Karpas-422 (cell line): ENCODE measurements at regions not wholly inside any gene's neighbourhood (a gene's known extent, or its start where the extent isn't known, plus 50 kb on each side); places are given as distances from the start of the nearest gene placed in this dataset.

Experiments used
- DNase-seq: peaks from one replicate; pipeline ENCODE4 v3.0.0-alpha.2; 2015
- H2AFZ ChIP-seq: fragments of 200-600 bp; sonication (generic); 2 replicates; pipeline ENCODE4 v1.6.1; 2014; ENCODE audit warnings: antibody characterized with exemption, low read length, mixed read lengths
- H3K27ac ChIP-seq: fragments of 200-600 bp; sonication (generic); 2 replicates; pipeline ENCODE4 v1.5.1; 2014; ENCODE audit warnings: mild to moderate bottlenecking, low read length, moderate library complexity
- H3K27me3 ChIP-seq: fragments of 200-600 bp; sonication (generic); 2 replicates; pipeline ENCODE4 v1.6.1; 2014; ENCODE audit warnings: low read length, mixed read lengths
- H3K36me3 ChIP-seq: fragments of 200-600 bp; sonication (generic); 2 replicates; pipeline ENCODE4 v1.6.1; 2014; ENCODE audit warnings: low read length, mixed read lengths; ENCODE audit not compliant: insufficient read depth
- H3K4me1 ChIP-seq: fragments of 200-600 bp; sonication (generic); 2 replicates; pipeline ENCODE4 v1.6.1; 2014; ENCODE audit warnings: mild to moderate bottlenecking, low read length, mixed read lengths
- H3K4me2 ChIP-seq: fragments of 200-600 bp; sonication (generic); 2 replicates; pipeline ENCODE4 v1.6.1; 2014; ENCODE audit warnings: low read length, low read depth, mild to moderate bottlenecking; ENCODE audit not compliant: poor library complexity, severe bottlenecking
- H3K4me3 ChIP-seq: fragments of 200-600 bp; sonication (generic); 2 replicates; pipeline ENCODE4 v1.5.1; 2014; ENCODE audit warnings: mild to moderate bottlenecking, antibody characterized with exemption, low read length, mixed read lengths
- H3K79me2 ChIP-seq: fragments of 200-600 bp; sonication (generic); 2 replicates; pipeline ENCODE4 v1.6.1; 2014; ENCODE audit warnings: mild to moderate bottlenecking, low read length, mixed read lengths
- H3K9ac ChIP-seq: fragments of 200-600 bp; sonication (generic); 2 replicates; pipeline ENCODE4 v1.6.0; 2014; ENCODE audit warnings: low read length
- H3K9me2 ChIP-seq: fragments of 200-600 bp; sonication (generic), shearing (Covaris generic); replicated peaks from 2 replicates; pipeline ENCODE4 v1.6.0; 2014; ENCODE audit warnings: mild to moderate bottlenecking, low read length, moderate library complexity; ENCODE audit not compliant: insufficient read depth
- H3K9me3 ChIP-seq: fragments of 300-700, 200-600 bp; sonication (generic); 2 replicates; pipeline ENCODE4 v1.6.1; 2014; ENCODE audit warnings: low read length, mixed read lengths
- H4K20me1 ChIP-seq: fragments of 200-600 bp; sonication (generic); 2 replicates; pipeline ENCODE4 v1.6.1; 2014; ENCODE audit warnings: mild to moderate bottlenecking, antibody characterized with exemption, low read length, low read depth; ENCODE audit not compliant: insufficient read depth

GRCh38 chr2:145002624-145003023, 482.7 kb upstream of the ZEB2 start:
- Histone ChIP-seq H2AFZ (no peak overlapping the region), H3K27me3 (no peaks in the 10 kb centered on the region), H4K20me1 (no peaks in the 10 kb centered on the region), H3K36me3 (no peaks in the 10 kb centered on the region), H3K27ac (no peak overlapping the region), H3K9ac (no peak overlapping the region), H3K4me1 (no peaks in the 10 kb centered on the region), H3K4me3 (no peak overlapping the region), H3K9me2 (no peaks in the 10 kb centered on the region), H3K4me2 (no peak overlapping the region), H3K9me3 (no peaks in the 10 kb centered on the region), H3K79me2 (no peaks in the 10 kb centered on the region)
- no peak for DNase-seq

GRCh38 chr2:145000376-145000775, 480.5 kb upstream of the ZEB2 start:
- H2AFZ ChIP-seq = no peak overlapping the region
- H3K9me3 ChIP-seq = no peaks in the 10 kb centered on the region
- H3K79me2 ChIP-seq = no peaks in the 10 kb centered on the region
- no peaks in the 10 kb centered on the region for H3K9me2 ChIP-seq
- no peak overlapping the region for H3K4me3 ChIP-seq
- no peaks in the 10 kb centered on the region for H4K20me1 ChIP-seq
- no peak for DNase-seq
- no peak overlapping the region for H3K4me2 ChIP-seq
- no peak overlapping the region for H3K27ac ChIP-seq
- no peak overlapping the region for H3K9ac ChIP-seq
- H3K4me1 ChIP-seq = no peaks in the 10 kb centered on the region
- no peaks in the 10 kb centered on the region for H3K27me3 ChIP-seq
- H3K36me3 ChIP-seq = no peaks in the 10 kb centered on the region

- DNase-seq = no peak
- Histone ChIP-seq H3K27ac (no peak overlapping the region), H3K9me3 (no peaks in the 10 kb centered on the region), H3K4me1 (no peaks in the 10 kb centered on the region), H2AFZ (no peak overlapping the region), H4K20me1 (no peaks in the 10 kb centered on the region), H3K36me3 (no peaks in the 10 kb centered on the region), H3K27me3 (no peaks in the 10 kb centered on the region), H3K4me2 (no peak overlapping the region), H3K4me3 (no peak overlapping the region), H3K9me2 (no peaks in the 10 kb centered on the region), H3K9ac (no peak overlapping the region), H3K79me2 (no peaks in the 10 kb centered on the region)
Observed at GRCh38 chr2:144999936-145000335, 480.0 kb upstream of the ZEB2 start.

- Histone ChIP-seq H3K9me2 (no peaks in the 10 kb centered on the region), H3K79me2 (no peaks in the 10 kb centered on the region), H3K4me1 (no peaks in the 10 kb centered on the region), H3K9ac (no peak overlapping the region), H3K9me3 (no peaks in the 10 kb centered on the region), H4K20me1 (no peaks in the 10 kb centered on the region), H2AFZ (no peak overlapping the region), H3K36me3 (no peaks in the 10 kb centered on the region), H3K27ac (no peak overlapping the region), H3K4me3 (no peak overlapping the region), H3K27me3 (no peaks in the 10 kb centered on the region), H3K4me2 (no peak overlapping the region)
- no peak for DNase-seq
Observed at GRCh38 chr2:144999071-144999875, 479.4 kb upstream of the ZEB2 start.

GRCh38 chr2:144998435-144998834, 478.5 kb upstream of the ZEB2 start:
- H3K36me3 ChIP-seq = no peaks in the 10 kb centered on the region
- no peaks in the 10 kb centered on the region for H3K79me2 ChIP-seq
- H4K20me1 ChIP-seq = no peaks in the 10 kb centered on the region
- H3K9me2 ChIP-seq = no peaks in the 10 kb centered on the region
- H3K27me3 ChIP-seq = no peaks in the 10 kb centered on the region
- no peak overlapping the region for H2AFZ ChIP-seq
- no peak overlapping the region for H3K9ac ChIP-seq
- DNase-seq = no peak
- H3K4me1 ChIP-seq = no peaks in the 10 kb centered on the region
- H3K9me3 ChIP-seq = no peaks in the 10 kb centered on the region
- H3K4me2 ChIP-seq = no peak overlapping the region
- H3K4me3 ChIP-seq = no peak overlapping the region
- H3K27ac ChIP-seq = no peak overlapping the region

GRCh38 chr2:144996225-144996795, 476.4 kb upstream of the ZEB2 start:
- Histone ChIP-seq H2AFZ (no peak overlapping the region), H3K9ac (no peak overlapping the region), H3K9me2 (no peaks in the 10 kb centered on the region), H3K79me2 (no peaks in the 10 kb centered on the region), H3K9me3 (no peaks in the 10 kb centered on the region), H3K4me1 (no peaks in the 10 kb centered on the region), H3K27me3 (no peaks in the 10 kb centered on the region), H3K36me3 (no peaks in the 10 kb centered on the region), H3K27ac (no peak overlapping the region), H3K4me2 (no peak overlapping the region), H3K4me3 (no peak overlapping the region), H4K20me1 (no peaks in the 10 kb centered on the region)
- DNase-seq = no peak

- Histone ChIP-seq H3K79me2 (no peaks in the 10 kb centered on the region), H3K4me2 (no peak overlapping the region), H3K9me3 (no peaks in the 10 kb centered on the region)
Observed at GRCh38 chr2:144995482-144995881, 475.6 kb upstream of the ZEB2 start.

GRCh38 chr2:144990661-144991060, 470.7 kb upstream of the ZEB2 start:
- Histone ChIP-seq H2AFZ (no peak overlapping the region), H4K20me1 (no peaks in the 10 kb centered on the region), H3K36me3 (no peaks in the 10 kb centered on the region), H3K9ac (no peak overlapping the region), H3K4me2 (no peak overlapping the region), H3K9me2 (no peaks in the 10 kb centered on the region), H3K27ac (no peak overlapping the region), H3K4me1 (no peaks in the 10 kb centered on the region), H3K79me2 (no peaks in the 10 kb centered on the region), H3K9me3 (no peaks in the 10 kb centered on the region), H3K4me3 (no peak overlapping the region), H3K27me3 (no peaks in the 10 kb centered on the region)
- no peak for DNase-seq

More at GRCh38 chr2:144995482-144995881, 475.6 kb upstream of the ZEB2 start:
- no peak overlapping the region for H3K9ac ChIP-seq
- no peaks in the 10 kb centered on the region for H3K27me3 ChIP-seq
- no peaks in the 10 kb centered on the region for H3K36me3 ChIP-seq
- H3K4me3 ChIP-seq = no peak overlapping the region
- H3K27ac ChIP-seq = no peak overlapping the region
- no peaks in the 10 kb centered on the region for H4K20me1 ChIP-seq
- DNase-seq = no peak
- H3K9me2 ChIP-seq = no peaks in the 10 kb centered on the region
- no peaks in the 10 kb centered on the region for H3K4me1 ChIP-seq
- H2AFZ ChIP-seq = no peak overlapping the region
